Right hindlimb (tissue), 1 donor: ENCODE measurements at regions not wholly inside any gene's neighbourhood (a gene's known extent, or its start where the extent isn't known, plus 50 kb on each side); places are given as distances from the start of the nearest gene placed in this dataset.
"Not testable (repeated sequence)": the region's sequence is repeated elsewhere in the genome, so short reads cannot be mapped to it uniquely, and the experiment has no call there.

Source experiments
- DNase-seq: peaks from one replicate; pipeline ENCODE4 v3.0.0-alpha.2; 2018

DNA sequence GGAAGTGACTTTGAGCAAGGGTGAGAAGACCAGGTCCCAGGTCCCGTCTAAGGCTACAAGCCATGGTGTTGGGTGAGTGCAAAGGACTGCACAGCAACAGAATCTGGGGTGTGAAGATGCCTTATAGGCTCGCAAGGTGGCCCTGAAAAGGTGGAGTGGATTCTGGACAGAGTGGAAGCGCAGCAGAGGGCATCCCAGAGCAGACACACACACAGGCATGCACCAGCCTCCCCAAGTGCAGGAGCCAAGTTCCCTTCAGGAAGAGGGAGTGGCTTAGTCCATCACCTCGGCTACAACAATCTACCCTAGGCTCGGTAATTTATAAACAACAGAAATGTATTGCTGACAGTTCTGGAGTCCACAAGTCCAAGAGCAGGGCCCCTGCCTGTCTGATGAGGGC is 180.1 kb upstream of the PDE10A start:
- DNase-seq = no peak

DNA sequence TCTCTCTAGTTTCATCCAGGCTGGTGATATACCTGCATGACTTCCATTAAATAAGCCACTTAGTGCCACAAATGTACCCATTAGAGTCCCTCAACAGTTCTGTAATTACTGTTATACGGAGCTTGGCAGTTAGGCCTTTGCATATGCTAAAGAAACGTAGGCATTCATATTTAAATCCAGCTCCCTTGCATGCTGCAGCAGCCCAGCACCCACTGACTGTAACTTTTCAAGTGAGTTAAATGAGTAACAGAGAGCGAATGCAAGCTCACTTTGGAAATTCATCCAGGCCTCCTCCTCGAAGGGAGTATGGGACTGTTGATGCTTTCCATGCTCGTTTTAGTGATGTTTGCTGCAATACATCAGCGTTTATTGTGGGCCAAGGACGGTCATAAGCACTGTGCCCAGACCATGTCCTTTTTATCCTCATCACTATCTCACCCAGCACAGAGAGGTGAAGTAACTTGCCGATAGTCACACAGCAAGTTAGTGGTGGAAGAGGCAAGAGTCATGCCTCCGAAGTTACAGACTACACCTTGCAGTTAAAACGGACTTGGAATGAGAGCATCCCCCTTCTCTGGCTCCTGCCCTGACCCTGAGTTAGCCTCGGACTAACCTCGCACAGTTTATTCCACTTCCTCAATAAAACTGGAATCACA is 179.4 kb upstream of the PDE10A start:
- DNase-seq = no peak

- no peak for DNase-seq
These were observed 178.1 kb upstream of the PDE10A start for GRCh38 chr6:165841153-165841558.

DNA sequence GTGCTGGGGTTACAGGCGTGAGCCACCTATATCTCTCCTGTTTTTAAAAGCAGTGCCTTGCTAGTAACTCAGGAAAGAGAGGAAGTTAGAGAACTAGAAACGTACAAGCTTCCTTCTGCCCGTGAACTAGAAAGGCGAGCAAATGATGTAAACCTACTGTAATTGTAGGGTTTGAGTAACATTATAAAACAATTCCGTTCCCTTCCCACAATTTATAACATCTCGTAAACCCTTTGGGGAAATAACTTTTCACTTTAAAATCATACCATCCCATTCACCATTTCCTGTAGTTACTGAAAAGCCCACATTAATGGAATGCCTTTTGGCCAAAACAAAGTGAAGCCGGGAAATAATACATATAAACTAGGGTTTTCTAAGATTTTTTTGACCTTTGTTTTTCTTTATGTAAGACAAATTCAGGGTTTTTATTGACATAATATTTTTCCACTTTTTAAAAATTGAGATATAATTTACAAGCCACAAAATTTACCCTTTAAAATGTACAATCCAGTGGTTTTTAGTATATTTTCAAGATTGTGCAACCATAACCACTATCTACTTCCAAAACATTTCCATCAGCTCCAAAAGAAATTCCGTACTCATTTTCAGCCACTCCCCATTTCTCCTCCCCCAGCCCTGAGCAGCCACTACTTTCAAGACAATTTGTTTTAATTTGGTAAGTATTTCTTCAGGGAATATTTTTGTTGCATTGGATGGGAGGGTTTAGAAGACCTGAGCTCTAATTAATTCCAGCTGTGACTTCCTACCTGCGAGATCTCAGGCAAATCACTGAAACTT is 175.1 kb upstream of the PDE10A start:
- no peak for DNase-seq

DNA sequence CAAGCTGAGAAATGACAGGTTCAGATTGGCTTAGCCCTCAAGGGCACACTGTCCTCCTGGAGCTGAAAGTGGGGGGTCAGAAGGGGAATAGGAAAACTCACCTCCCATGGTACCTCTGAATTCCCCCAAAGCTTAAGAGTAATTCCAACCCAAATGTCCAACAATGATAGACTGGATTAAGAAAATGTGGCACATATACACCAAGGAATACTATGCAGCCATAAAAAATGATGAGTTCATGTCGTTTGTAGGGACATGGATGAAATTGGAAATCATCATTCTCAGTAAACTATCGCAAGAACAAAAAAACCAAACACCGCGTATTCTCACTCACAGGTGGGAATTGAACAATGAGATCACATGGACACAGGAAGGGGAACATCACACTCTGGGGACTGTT is 173.6 kb upstream of the PDE10A start:
- DNase-seq = not testable (repeated sequence)

DNA sequence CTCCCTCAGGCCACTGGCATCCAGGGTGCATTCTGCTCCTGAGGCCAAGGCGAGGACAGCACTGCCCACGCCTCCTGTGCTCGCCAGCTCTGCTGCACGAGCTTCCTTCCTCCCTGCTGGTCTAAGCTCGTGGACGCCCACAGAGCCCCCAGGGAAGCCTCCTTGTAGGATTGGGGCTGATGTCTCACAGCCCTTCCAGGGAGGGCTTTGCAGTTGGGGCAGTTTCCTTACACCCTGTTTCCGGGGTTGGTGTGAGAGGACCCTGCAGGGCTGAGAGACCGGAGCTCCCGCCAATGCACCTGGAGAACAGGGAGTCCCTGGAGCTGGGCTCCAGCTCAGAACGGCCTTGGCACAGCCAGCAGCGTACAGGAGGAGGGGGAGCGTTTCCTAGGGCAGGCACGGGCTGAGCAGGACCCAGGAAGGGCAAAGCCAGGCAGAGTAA is 172.4 kb upstream of the PDE10A start:
- no peak for DNase-seq

DNA sequence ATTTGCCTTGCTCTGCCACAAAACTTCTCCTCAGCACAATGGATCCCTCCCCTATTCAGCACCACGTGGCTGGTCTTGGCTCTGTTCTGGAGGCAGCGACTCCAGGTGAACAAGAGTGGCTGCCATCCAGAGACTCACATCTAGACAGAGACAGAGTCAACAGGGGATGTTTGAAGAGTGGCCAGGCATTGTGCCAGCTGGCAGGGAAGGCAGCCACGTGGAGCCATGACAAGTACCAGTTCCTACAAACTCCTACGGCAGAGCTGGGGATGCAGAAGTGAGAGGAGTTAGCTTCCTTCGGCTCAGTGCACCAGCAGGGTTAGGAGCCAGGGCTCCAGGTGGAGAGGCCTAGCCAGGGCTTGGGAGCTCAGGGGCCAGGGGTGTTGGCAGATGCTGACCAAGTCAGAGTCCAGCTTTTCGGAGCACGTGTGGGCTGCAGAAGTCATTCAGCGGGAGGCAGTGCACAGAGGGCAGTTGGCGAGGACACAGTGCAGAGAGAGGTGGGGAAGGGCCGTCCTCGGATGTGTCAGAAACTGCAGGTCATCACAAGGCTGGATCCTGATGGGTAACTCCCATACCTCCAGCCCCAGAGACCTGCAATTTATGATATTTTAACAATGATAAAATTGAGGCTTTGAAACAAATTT is 171.7 kb upstream of the PDE10A start:
- peak; percentile 70 for DNase-seq

DNA sequence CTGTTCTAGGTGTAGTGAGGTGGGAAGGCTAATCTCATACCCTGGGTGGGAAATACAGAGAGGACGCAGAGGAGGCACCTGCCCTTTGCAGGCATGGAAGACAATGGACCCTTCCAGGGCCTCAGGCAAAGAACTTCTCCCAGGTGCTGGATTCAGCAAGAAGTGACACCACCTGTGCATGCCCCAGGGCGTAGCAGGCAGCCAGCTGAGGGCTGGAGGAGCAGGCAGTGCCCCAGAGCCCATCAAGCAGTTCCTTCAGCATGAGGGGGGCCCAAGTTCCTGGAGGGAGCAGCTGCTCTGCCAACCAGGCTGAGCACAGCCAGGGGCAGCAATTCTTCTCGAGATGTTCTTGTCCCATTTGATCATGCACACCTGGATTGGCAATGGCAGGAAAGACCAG is 170.3 kb upstream of the PDE10A start:
- DNase-seq = no peak

DNA sequence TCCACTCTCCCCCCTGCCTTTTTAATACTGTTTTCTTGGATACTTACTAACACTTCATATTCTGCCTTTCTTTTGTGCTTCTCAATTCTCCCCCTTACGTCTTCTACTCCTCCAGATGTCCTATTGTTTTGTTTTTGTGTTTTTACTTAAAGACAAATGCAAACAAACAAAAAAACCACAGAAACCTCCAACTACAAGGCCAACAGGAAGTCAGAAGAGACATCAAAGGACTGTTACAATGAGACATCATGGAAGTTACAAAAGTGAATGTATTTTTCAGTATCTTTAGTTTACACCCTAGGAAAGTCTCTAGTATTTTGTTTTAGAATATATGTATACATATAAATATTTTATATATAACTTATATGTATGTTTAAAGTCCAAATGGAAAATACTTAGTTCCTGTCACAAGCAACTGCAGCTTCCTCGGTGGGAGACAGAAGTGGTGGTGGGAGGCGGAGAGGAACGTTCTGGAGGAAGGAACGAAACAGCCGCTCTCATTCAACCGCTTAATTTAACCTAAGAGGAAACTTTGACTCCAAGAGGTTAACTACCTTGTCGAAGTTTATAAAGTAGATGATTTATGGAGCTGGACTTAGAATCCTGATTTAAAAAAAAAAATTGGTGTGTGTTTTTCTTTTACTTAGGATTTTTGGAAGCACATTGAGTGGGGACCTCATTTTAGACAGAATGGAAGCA is 168.9 kb upstream of the PDE10A start:
- no peak for DNase-seq

DNA sequence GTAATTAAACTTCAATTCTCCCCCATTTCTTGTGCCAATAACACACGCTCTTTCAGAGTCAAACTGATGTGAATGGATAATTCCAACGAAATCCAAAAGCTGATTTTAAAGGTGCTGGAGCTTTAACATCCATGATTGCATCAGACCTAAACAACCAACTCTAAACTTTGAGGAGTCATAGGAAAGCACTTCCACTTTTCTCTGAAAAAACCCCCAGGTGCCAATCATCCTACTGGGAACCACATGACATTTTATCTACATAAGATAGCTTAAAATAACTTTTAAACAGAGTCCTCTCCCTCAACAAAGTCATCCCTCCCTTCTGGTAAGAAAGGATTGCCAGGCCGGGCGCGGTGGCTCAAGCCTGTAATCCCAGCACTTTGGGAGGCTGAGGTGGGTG is 167.7 kb upstream of the PDE10A start:
- DNase-seq = no peak

GRCh38 chr6:165829376-165829775 is 166.3 kb upstream of the PDE10A start:
- DNase-seq = no peak

- DNase-seq = no peak
These were observed 164.1 kb upstream of the PDE10A start for GRCh38 chr6:165827190-165827518.

GRCh38 chr6:165826487-165827189 is 163.6 kb upstream of the PDE10A start:
- no peak for DNase-seq

- no peak for DNase-seq
These were observed 162.3 kb upstream of the PDE10A start for GRCh38 chr6:165825256-165825815.

- no peak for DNase-seq
These were observed 160.7 kb upstream of the PDE10A start for GRCh38 chr6:165823609-165824326.

GRCh38 chr6:165822501-165822900 is 159.5 kb upstream of the PDE10A start:
- no peak for DNase-seq

DNA sequence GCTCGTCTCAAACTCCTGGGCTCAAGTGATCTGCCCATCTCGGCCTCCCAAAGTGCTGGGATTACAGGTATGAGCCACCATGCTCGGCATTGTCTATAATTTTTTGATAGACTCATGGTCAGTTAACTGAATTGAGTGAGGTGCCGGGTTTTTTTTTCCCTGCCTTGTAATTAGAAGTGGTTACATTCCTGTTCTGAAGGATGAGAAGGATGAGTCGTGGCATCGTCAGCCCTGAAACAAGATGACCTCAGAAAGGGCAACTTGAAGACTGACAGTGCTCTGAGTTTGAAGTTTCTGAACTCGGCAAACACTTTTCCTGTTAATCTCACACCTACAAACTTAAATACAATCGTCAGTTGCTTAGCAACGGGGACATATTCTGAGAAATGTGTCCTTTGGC is 158.7 kb upstream of the PDE10A start:
- no peak for DNase-seq

- no peak for DNase-seq
These were observed 157.9 kb upstream of the PDE10A start for GRCh38 chr6:165820934-165821333.

GRCh38 chr6:165820407-165820806 is 157.4 kb upstream of the PDE10A start:
- no peak for DNase-seq

- no peak for DNase-seq
These were observed 156.4 kb upstream of the PDE10A start for GRCh38 chr6:165819394-165819793.

GRCh38 chr6:165818200-165818599 is 155.2 kb upstream of the PDE10A start:
- DNase-seq = no peak

DNA sequence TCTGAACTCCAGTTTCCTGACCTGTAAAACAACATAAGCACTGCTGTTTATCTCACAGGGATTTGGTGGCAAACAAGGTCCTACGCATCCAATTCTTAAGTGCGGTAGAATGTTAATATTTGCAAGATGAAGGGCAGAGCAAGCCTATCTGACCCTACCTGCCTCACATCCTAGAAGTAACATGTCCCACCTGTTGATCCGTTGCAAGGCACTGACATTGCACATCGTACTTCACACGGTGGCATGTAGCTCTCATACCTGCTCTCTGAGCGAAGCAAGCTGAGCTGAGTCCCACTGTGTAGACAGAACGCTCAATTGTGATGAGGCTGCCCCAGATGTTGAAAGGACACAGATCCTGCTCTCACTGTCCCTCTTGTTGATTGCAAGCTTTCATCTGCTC is 154.7 kb upstream of the PDE10A start:
- DNase-seq = no peak
